HCT116 (cell line): ENCODE measurements at regions not wholly inside any gene's neighbourhood (a gene's known extent, or its start where the extent isn't known, plus 50 kb on each side); places are given as distances from the start of the nearest gene placed in this dataset.

ENCODE experiments used
- EZH2 ChIP-seq: fragments of 200-600 bp; sonication (generic); IDR thresholded peaks from 2 replicates; pipeline ENCODE4 v1.6.1; 2017; ENCODE audit warnings: antibody characterized with exemption, mixed run types
- TF ChIP-seq, protein P1 (sequence below), 3 experiments: fragments of 200-600 bp in 1 of 3; sonication (generic) in 1 of 3; IDR thresholded peaks in 2 of 3; conservative IDR thresholded peaks in 1 of 3; 2 replicates each; pipeline ENCODE4 v1.5.1; 2012 to 2017; ENCODE audit warnings: low read depth in 2 of 3, low read length in 2 of 3, antibody characterized with exemption in 1 of 3, borderline replicate concordance in 1 of 3, control low read depth in 1 of 3, mild to moderate bottlenecking in 1 of 3, mixed read lengths in 1 of 3, mixed run types in 1 of 3, moderate library complexity in 1 of 3; ENCODE audit not compliant: insufficient read depth in 1 of 3

DNA sequence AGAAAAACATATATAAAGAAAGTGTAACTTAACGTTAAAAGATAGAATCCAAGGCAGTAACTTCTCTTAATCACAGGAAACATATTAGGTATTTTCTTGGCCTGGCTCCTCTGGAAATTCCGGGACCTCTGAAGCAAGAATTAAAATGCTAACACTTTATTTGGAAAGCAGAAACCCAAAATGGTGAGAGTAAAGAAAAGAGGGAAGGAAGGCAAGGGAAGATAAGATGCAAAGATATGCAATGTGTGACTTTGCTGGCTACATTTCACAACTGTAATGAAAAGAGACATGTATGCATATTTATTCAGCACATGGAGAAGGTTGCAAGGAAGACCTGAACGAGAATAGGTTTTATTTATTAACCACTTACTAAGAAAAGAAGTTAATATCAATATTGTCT lies 372.5 kb downstream of the TBL1XR1 start:
- no peak for TF ChIP-seq EZH2
- TF ChIP-seq, protein P1, sequence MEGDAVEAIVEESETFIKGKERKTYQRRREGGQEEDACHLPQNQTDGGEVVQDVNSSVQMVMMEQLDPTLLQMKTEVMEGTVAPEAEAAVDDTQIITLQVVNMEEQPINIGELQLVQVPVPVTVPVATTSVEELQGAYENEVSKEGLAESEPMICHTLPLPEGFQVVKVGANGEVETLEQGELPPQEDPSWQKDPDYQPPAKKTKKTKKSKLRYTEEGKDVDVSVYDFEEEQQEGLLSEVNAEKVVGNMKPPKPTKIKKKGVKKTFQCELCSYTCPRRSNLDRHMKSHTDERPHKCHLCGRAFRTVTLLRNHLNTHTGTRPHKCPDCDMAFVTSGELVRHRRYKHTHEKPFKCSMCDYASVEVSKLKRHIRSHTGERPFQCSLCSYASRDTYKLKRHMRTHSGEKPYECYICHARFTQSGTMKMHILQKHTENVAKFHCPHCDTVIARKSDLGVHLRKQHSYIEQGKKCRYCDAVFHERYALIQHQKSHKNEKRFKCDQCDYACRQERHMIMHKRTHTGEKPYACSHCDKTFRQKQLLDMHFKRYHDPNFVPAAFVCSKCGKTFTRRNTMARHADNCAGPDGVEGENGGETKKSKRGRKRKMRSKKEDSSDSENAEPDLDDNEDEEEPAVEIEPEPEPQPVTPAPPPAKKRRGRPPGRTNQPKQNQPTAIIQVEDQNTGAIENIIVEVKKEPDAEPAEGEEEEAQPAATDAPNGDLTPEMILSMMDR (IDR thresholded peaks at IDR 0.05 in 2 of 3, conservative IDR thresholded peaks at IDR 0.05 in 1 of 3; ENCODE audit: borderline replicate concordance in 1 of 3, insufficient read depth in 1 of 3, low read depth in 2 of 3, low read length in 2 of 3), result no peak
